ENCODE measurements at regions not wholly inside any gene's neighbourhood (a gene's known extent, or its start where the extent isn't known, plus 50 kb on each side); places are given as distances from the start of the nearest gene placed in this dataset.
"Not testable (repeated sequence)": the region's sequence is repeated elsewhere in the genome, so short reads cannot be mapped to it uniquely, and the experiment has no call there.

GRCh38 chr12:5262885-5263284 lies 169.0 kb upstream of the NTF3 start:
- Mint-ChIP-seq H3K36me3 (ENCODE audit: low read depth) (no peaks in the 10 kb centered on the region), H3K4me3 (no peak overlapping the region), H3K9me3 (no peaks in the 10 kb centered on the region), H3K27me3 (peaks cover 3% of the 10 kb centered on the region), H3K27ac (no peak overlapping the region), H3K4me1 (no peaks in the 10 kb centered on the region)
- no peak for ATAC-seq (replicated peaks)

- peaks cover 3% of the 10 kb centered on the region for H3K27me3 Mint-ChIP-seq
- H3K36me3 Mint-ChIP-seq (ENCODE audit: low read depth): no peaks in the 10 kb centered on the region
- no peak for ATAC-seq (replicated peaks)
Measured at GRCh38 chr12:5264006-5264405, 167.9 kb upstream of the NTF3 start.

GRCh38 chr12:5267603-5268423 lies 164.1 kb upstream of the NTF3 start:
- H3K4me1 Mint-ChIP-seq: no peaks in the 10 kb centered on the region
- no peaks in the 10 kb centered on the region for H3K36me3 Mint-ChIP-seq (ENCODE audit: low read depth)
- peaks cover 7% of the 10 kb centered on the region for H3K27me3 Mint-ChIP-seq
- H3K4me3 Mint-ChIP-seq: no peak overlapping the region
- H3K9me3 Mint-ChIP-seq: no peaks in the 10 kb centered on the region
- H3K27ac Mint-ChIP-seq: no peak overlapping the region
- ATAC-seq (replicated peaks): no peak

More at GRCh38 chr12:5264006-5264405, 167.9 kb upstream of the NTF3 start:
- Mint-ChIP-seq H3K4me1 (no peaks in the 10 kb centered on the region), H3K4me3 (no peak overlapping the region), H3K27ac (no peak overlapping the region), H3K9me3 (no peaks in the 10 kb centered on the region)

GRCh38 chr12:5268424-5269210 lies 163.3 kb upstream of the NTF3 start:
- H3K4me3 Mint-ChIP-seq: no peak overlapping the region
- no peaks in the 10 kb centered on the region for H3K36me3 Mint-ChIP-seq (ENCODE audit: low read depth)
- H3K4me1 Mint-ChIP-seq: no peaks in the 10 kb centered on the region
- H3K9me3 Mint-ChIP-seq: no peaks in the 10 kb centered on the region
- peaks cover 7% of the 10 kb centered on the region for H3K27me3 Mint-ChIP-seq
- no peak for ATAC-seq (replicated peaks)
- H3K27ac Mint-ChIP-seq: no peak overlapping the region

GRCh38 chr12:5269846-5270245 lies 162.1 kb upstream of the NTF3 start:
- Mint-ChIP-seq H3K36me3 (ENCODE audit: low read depth) (no peaks in the 10 kb centered on the region), H3K4me1 (no peaks in the 10 kb centered on the region), H3K27me3 (peaks cover 7% of the 10 kb centered on the region), H3K4me3 (no peak overlapping the region), H3K9me3 (no peaks in the 10 kb centered on the region), H3K27ac (no peak overlapping the region)
- ATAC-seq (replicated peaks): no peak

GRCh38 chr12:5272018-5272785 lies 159.7 kb upstream of the NTF3 start:
- no peaks in the 10 kb centered on the region for H3K9me3 Mint-ChIP-seq
- no peak overlapping the region for H3K27ac Mint-ChIP-seq
- H3K4me3 Mint-ChIP-seq: no peak overlapping the region
- H3K27me3 Mint-ChIP-seq: peaks cover 4% of the 10 kb centered on the region
- no peak for ATAC-seq (replicated peaks)
- no peaks in the 10 kb centered on the region for H3K36me3 Mint-ChIP-seq (ENCODE audit: low read depth)
- no peaks in the 10 kb centered on the region for H3K4me1 Mint-ChIP-seq

- no peaks in the 10 kb centered on the region for H3K4me1 Mint-ChIP-seq
- no peak overlapping the region for H3K4me3 Mint-ChIP-seq
- H3K9me3 Mint-ChIP-seq: no peaks in the 10 kb centered on the region
- H3K27ac Mint-ChIP-seq: no peak overlapping the region
- no peaks in the 10 kb centered on the region for H3K36me3 Mint-ChIP-seq (ENCODE audit: low read depth)
- no peak for ATAC-seq (replicated peaks)
- H3K27me3 Mint-ChIP-seq: peaks cover 4% of the 10 kb centered on the region
Measured at GRCh38 chr12:5273709-5274108, 158.2 kb upstream of the NTF3 start.

GRCh38 chr12:5276327-5276880 lies 155.5 kb upstream of the NTF3 start:
- Mint-ChIP-seq H3K27ac (no peak overlapping the region), H3K9me3 (no peaks in the 10 kb centered on the region), H3K36me3 (ENCODE audit: low read depth) (no peaks in the 10 kb centered on the region), H3K4me3 (no peak overlapping the region), H3K4me1 (no peaks in the 10 kb centered on the region), H3K27me3 (peaks cover 4% of the 10 kb centered on the region)
- no peak for ATAC-seq (replicated peaks)

GRCh38 chr12:5280086-5280485 lies 151.8 kb upstream of the NTF3 start:
- Mint-ChIP-seq H3K27me3 (no peaks in the 10 kb centered on the region), H3K4me1 (no peaks in the 10 kb centered on the region), H3K36me3 (ENCODE audit: low read depth) (no peaks in the 10 kb centered on the region), H3K4me3 (no peak overlapping the region), H3K9me3 (no peaks in the 10 kb centered on the region), H3K27ac (no peak overlapping the region)
- no peak for ATAC-seq (replicated peaks)

- H3K36me3 Mint-ChIP-seq (ENCODE audit: low read depth); H3K4me3 Mint-ChIP-seq; H3K9me3 Mint-ChIP-seq; ATAC-seq (replicated peaks); H3K27me3 Mint-ChIP-seq; H3K4me1 Mint-ChIP-seq; H3K27ac Mint-ChIP-seq: not testable (repeated sequence)
Measured at GRCh38 chr12:5290368-5290767, 141.5 kb upstream of the NTF3 start.

- Mint-ChIP-seq H3K4me1 (no peaks in the 10 kb centered on the region), H3K4me3 (no peak overlapping the region), H3K9me3 (peaks cover 4% of the 10 kb centered on the region), H3K27me3 (peaks cover 7% of the 10 kb centered on the region), H3K27ac (no peak overlapping the region), H3K36me3 (ENCODE audit: low read depth) (no peaks in the 10 kb centered on the region)
- ATAC-seq (replicated peaks): no peak
Measured at GRCh38 chr12:5292651-5293050, 139.3 kb upstream of the NTF3 start.

GRCh38 chr12:5293773-5294172 lies 138.1 kb upstream of the NTF3 start:
- Mint-ChIP-seq H3K4me3 (no peak overlapping the region), H3K4me1 (no peaks in the 10 kb centered on the region), H3K36me3 (ENCODE audit: low read depth) (no peaks in the 10 kb centered on the region), H3K27me3 (peaks cover 7% of the 10 kb centered on the region), H3K27ac (no peak overlapping the region), H3K9me3 (peaks cover 4% of the 10 kb centered on the region)
- ATAC-seq (replicated peaks): no peak

- Mint-ChIP-seq H3K4me3 (no peak overlapping the region), H3K27ac (no peak overlapping the region), H3K27me3 (peaks cover 9% of the 10 kb centered on the region), H3K9me3 (peaks cover 4% of the 10 kb centered on the region), H3K4me1 (no peaks in the 10 kb centered on the region), H3K36me3 (ENCODE audit: low read depth) (no peaks in the 10 kb centered on the region)
- ATAC-seq (replicated peaks): no peak
Measured at GRCh38 chr12:5294274-5295070, 137.4 kb upstream of the NTF3 start.

GRCh38 chr12:5295151-5295550 lies 136.8 kb upstream of the NTF3 start:
- Mint-ChIP-seq H3K27ac (no peak overlapping the region), H3K4me1 (no peaks in the 10 kb centered on the region), H3K9me3 (peaks cover 4% of the 10 kb centered on the region), H3K27me3 (peaks cover 9% of the 10 kb centered on the region), H3K4me3 (no peak overlapping the region), H3K36me3 (ENCODE audit: low read depth) (no peaks in the 10 kb centered on the region)
- no peak for ATAC-seq (replicated peaks)

Measured in activated T-helper 17 cell treated with anti-CD3 and anti-CD28 coated beads, Interleukin-2, amount 50 U/mL, for 72 hours (primary cell).